K562 (cell line): ENCODE measurements at regions not wholly inside any gene's neighbourhood (a gene's known extent, or its start where the extent isn't known, plus 50 kb on each side); places are given as distances from the start of the nearest gene placed in this dataset.

ENCODE experiments used
- ATAC-seq: fragments of 200-7000 bp; cut with Tn5 transposase; 3 replicates; pipeline ENCODE4 v1.9.1; 2020; ENCODE audit warnings: moderate library complexity
- BruUV-seq: library from RNA; stranded (reverse); fragments of 400-500 nt; replicated peaks from 2 replicates; lab custom pipeline; 2021; lab: Mats Ljungman, UMichigan
- CTCF ChIA-PET: fragments of 300-600 bp; formaldehyde crosslinking; extraction: SDS; loops from one replicate; lab custom pipeline; 2021; ENCODE audit warnings: low intra/inter-chr PET ratio; lab: Yijun Ruan, JAX
- POLR2A ChIA-PET: fragments of 300-600, 350-650 bp; sonication (Branson Sonifier 250); formaldehyde crosslinking; extraction: SDS; loops from one replicate; lab custom pipeline; 2021; ENCODE audit warnings: antibody characterized with exemption, inconsistent platforms; lab: Yijun Ruan, JAX
- DNase-seq, 4 experiments: peaks; one replicate each; pipeline versions ENCODE4 v3.0.0 to v3.0.0-alpha.2; 2011 to 2018; ENCODE audit warnings: low spot score in 3 of 4, mixed read lengths in 3 of 4; ENCODE audit errors: extremely low read depth in 1 of 4
- FAIRE-seq: peaks from 2 replicates; lab custom pipeline; 2011; peaks lifted over from hg19 to GRCh38; lab: Jason Lieb, UNC
- H2AFZ ChIP-seq: 2 replicates; pipeline ENCODE4 v1.6.0; 2011; ENCODE audit warnings: low read depth, low read length, control low read depth, inconsistent platforms
- H3K27ac ChIP-seq: fragments of 200-600 bp; 3 replicates; pipeline ENCODE4 v1.8.0; 2011; ENCODE audit warnings: low read depth, mild to moderate bottlenecking, control low read depth, inconsistent platforms, low read length, moderate library complexity, mixed read lengths; ENCODE audit errors: extremely low read depth
- H3K27me3 ChIP-seq, 2 experiments: fragments of 300-600 bp in 1 of 2; 2 replicates in 1 of 2; 3 replicates in 1 of 2; pipeline versions ENCODE4 v1.6.0 to v1.8.0; 2011; ENCODE audit warnings: inconsistent platforms in 2 of 2, low read length in 2 of 2, mild to moderate bottlenecking in 1 of 2, mixed read lengths in 1 of 2, moderate library complexity in 1 of 2; ENCODE audit not compliant: control insufficient read depth in 2 of 2, insufficient read depth in 2 of 2
- H3K36me3 ChIP-seq: fragments of 300-600 bp; 3 replicates; pipeline ENCODE4 v1.8.0; 2011; ENCODE audit warnings: mild to moderate bottlenecking, low read length, inconsistent platforms; ENCODE audit not compliant: control insufficient read depth, insufficient read depth
- H3K4me1 ChIP-seq, 2 experiments: fragments of 200-600 bp in 1 of 2; replicated peaks in 1 of 2; 2 replicates in 1 of 2; 3 replicates in 1 of 2; pipeline versions ENCODE4 v1.5.1 to v1.8.0; 2011; ENCODE audit warnings: inconsistent platforms in 2 of 2, low read length in 2 of 2, mild to moderate bottlenecking in 1 of 2, mixed read lengths in 1 of 2, moderate library complexity in 1 of 2; ENCODE audit not compliant: control insufficient read depth in 2 of 2, insufficient read depth in 2 of 2
- H3K4me2 ChIP-seq: 2 replicates; pipeline ENCODE4 v1.6.1; 2011; ENCODE audit warnings: low read length, control low read depth, inconsistent platforms, mixed read lengths; ENCODE audit not compliant: insufficient read depth
- H3K4me3 ChIP-seq: fragments of 200-600 bp; sonication (generic), shearing (Covaris generic); 2 replicates; pipeline ENCODE4 v1.5.1; 2016; ENCODE audit warnings: control low read depth, inconsistent platforms
- H3K79me2 ChIP-seq: fragments of 200-600 bp; 3 replicates; pipeline ENCODE4 v1.8.0; 2011; ENCODE audit warnings: low read length, inconsistent platforms; ENCODE audit not compliant: control insufficient read depth, insufficient read depth
- H3K9ac ChIP-seq, 2 experiments: 2 replicates each; pipeline versions ENCODE4 v1.6.0 to v1.6.1; 2011; ENCODE audit warnings: low read depth in 2 of 2, low read length in 2 of 2, control low read depth in 1 of 2, inconsistent platforms in 1 of 2, mild to moderate bottlenecking in 1 of 2, mixed read lengths in 1 of 2; ENCODE audit not compliant: insufficient read depth in 1 of 2
- H3K9me1 ChIP-seq: one replicate; pipeline ENCODE4 v1.6.0; 2011; ENCODE audit warnings: inconsistent platforms, mild to moderate bottlenecking, low read length, moderate library complexity; ENCODE audit not compliant: control insufficient read depth, insufficient read depth
- H3K9me3 ChIP-seq: replicated peaks from 2 replicates; pipeline ENCODE4 v1.5.1; 2011; ENCODE audit warnings: low read depth, low read length, inconsistent platforms; ENCODE audit not compliant: control insufficient read depth, insufficient read depth
- H4K20me1 ChIP-seq: replicated peaks from 2 replicates; pipeline ENCODE4 v1.6.1; 2011; ENCODE audit warnings: low read length, inconsistent platforms, mixed read lengths; ENCODE audit not compliant: control insufficient read depth, insufficient read depth
- ATF1 ChIP-seq, 2 experiments: fragments of 450-650 bp in 1 of 2; IDR thresholded peaks; 2 replicates each; pipeline ENCODE4 v1.6.1; 2016; ENCODE audit warnings: missing compliant biosample characterization in 1 of 2, missing genetic modification characterization in 1 of 2
- BACH1 ChIP-seq: fragments of 200-800 bp; sonication (Bioruptor generic); IDR thresholded peaks from 2 replicates; pipeline ENCODE4 v1.6.1; 2016; ENCODE audit warnings: missing genetic modification characterization, missing compliant biosample characterization
- CEBPB ChIP-seq: fragments of 450-650 bp; IDR thresholded peaks from 2 replicates; pipeline ENCODE4 v1.6.1; 2016; ENCODE audit warnings: missing genetic modification characterization, missing compliant biosample characterization
- CEBPG ChIP-seq, 3 experiments: fragments of 200-800 bp in 1 of 3; sonication (Bioruptor generic) in 1 of 3; sonication (generic) in 1 of 3; formaldehyde crosslinking in 1 of 3; IDR thresholded peaks in 2 of 3; conservative IDR thresholded peaks in 1 of 3; 2 replicates each; pipeline versions ENCODE4 v1.6.1 to v1.8.0; 2016 to 2022; ENCODE audit warnings: missing compliant biosample characterization in 2 of 3, missing genetic modification characterization in 2 of 3, mild to moderate bottlenecking in 1 of 3, missing genetic modification reagents in 1 of 3
- ELF1 ChIP-seq: fragments of 200-800 bp; sonication (Bioruptor generic); IDR thresholded peaks from 2 replicates; pipeline ENCODE4 v1.6.1; 2016; ENCODE audit warnings: missing genetic modification characterization, missing compliant biosample characterization
- NR2C2 ChIP-seq, 2 experiments: fragments of 200-800 bp in 1 of 2; sonication (Bioruptor generic) in 1 of 2; sonication (generic) in 1 of 2; formaldehyde crosslinking in 1 of 2; IDR thresholded peaks; 2 replicates each; pipeline versions ENCODE4 v1.6.1 to v1.8.0; 2016 to 2022; ENCODE audit warnings: mild to moderate bottlenecking in 1 of 2, missing compliant biosample characterization in 1 of 2, missing genetic modification characterization in 1 of 2, missing genetic modification reagents in 1 of 2
- RBFOX2 ChIP-seq: fragments of 200-400 bp; formaldehyde crosslinking; IDR thresholded peaks from 2 replicates; pipeline ENCODE4 v1.6.1; 2017; ENCODE audit warnings: low read depth, mild to moderate bottlenecking, low read length, moderate library complexity
- WGBS: fragments of 100-300 bp; shearing (Covaris generic); methylation state at CpG from one replicate; pipeline ENCODE4 v1.1.6; 2016; ENCODE audit warnings: low coverage, mixed read lengths; ENCODE audit not compliant: insufficient coverage; ENCODE audit errors: missing lambda C conversion rate; 5-methylcytosine and 5-hydroxymethylcytosine counted together
- in situ Hi-C: fragments of 300-500 bp; cut with MboI; formaldehyde crosslinking; loops from 4 replicates; pipeline ENCODE4 v1.15.0; 2018; ENCODE audit warnings: inconsistent platforms, mixed read lengths
- intact Hi-C: fragments of 100-400 bp; cut with micrococcal nuclease; formaldehyde crosslinking; loops from 2 replicates; pipeline ENCODE4 v1.14.2; 2022
- TF ChIP-seq, protein P1 (sequence below): fragments of 450-650 bp; formaldehyde crosslinking; IDR thresholded peaks from 2 replicates; pipeline ENCODE4 v1.4.0; 2022; ENCODE audit warnings: mild to moderate bottlenecking, moderate library complexity
- TF ChIP-seq, protein P2 (sequence below): sonication (generic); IDR thresholded peaks from 2 replicates; pipeline ENCODE4 v1.6.1; 2016
- TF ChIP-seq, protein P3 (sequence below), 2 experiments: fragments of 450-650 bp in 1 of 2; sonication (generic) in 1 of 2; formaldehyde crosslinking in 1 of 2; IDR thresholded peaks in 1 of 2; conservative IDR thresholded peaks in 1 of 2; 2 replicates each; pipeline versions ENCODE4 v1.6.1 to v1.8.1; 2016 to 2023; ENCODE audit warnings: mild to moderate bottlenecking in 2 of 2, moderate library complexity in 2 of 2, inconsistent platforms in 1 of 2, missing genetic modification reagents in 1 of 2

DNA sequence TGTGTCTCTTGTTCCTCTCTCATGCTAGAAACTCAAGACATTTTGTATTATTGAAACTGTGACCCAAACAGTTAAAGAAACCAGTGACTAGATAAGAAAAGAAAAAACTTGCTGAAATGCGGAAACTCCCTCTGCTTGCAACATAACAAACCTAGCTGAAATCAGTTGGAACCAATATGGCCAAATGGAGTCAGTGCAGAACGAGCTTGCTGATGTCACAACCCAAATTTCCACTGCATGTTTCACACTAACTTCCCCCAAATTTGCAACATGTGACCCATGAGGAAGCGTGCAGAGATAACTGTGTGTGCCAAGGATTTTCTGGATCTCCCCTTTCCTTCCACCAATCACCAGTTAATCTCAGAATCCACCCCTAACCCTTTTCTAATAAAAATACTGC lies 208.0 kb downstream of the DLEU7 start:
- in situ Hi-C loops: no loop called here
- POLR2A ChIA-PET: no interaction called here
- H2AFZ ChIP-seq: no peak overlapping the region

More for the DNA sequence above, 208.0 kb downstream of the DLEU7 start:
- no peak overlapping the region for H3K4me3 ChIP-seq
- DNase-seq: no peak
- H4K20me1 ChIP-seq: no peaks in the 10 kb centered on the region
- 0 out of 2 replicates have a peak, but pooled peaks have one; percentile 19 for TF ChIP-seq ELF1
- peak; percentile 16; the same call in 1 of the 2 replicates for TF ChIP-seq BACH1
- TF ChIP-seq NR2C2 (CRISPR knock-in tag; IDR thresholded peaks at IDR 0.05): no peak
- peak; percentile 14; the same call in 1 of the 2 replicates for TF ChIP-seq NR2C2 (tag; IDR thresholded peaks at IDR 0.05)
- TF ChIP-seq, protein P1, sequence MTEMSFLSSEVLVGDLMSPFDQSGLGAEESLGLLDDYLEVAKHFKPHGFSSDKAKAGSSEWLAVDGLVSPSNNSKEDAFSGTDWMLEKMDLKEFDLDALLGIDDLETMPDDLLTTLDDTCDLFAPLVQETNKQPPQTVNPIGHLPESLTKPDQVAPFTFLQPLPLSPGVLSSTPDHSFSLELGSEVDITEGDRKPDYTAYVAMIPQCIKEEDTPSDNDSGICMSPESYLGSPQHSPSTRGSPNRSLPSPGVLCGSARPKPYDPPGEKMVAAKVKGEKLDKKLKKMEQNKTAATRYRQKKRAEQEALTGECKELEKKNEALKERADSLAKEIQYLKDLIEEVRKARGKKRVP (CRISPR knock-in tag): no peak
- TF ChIP-seq, protein P2, sequence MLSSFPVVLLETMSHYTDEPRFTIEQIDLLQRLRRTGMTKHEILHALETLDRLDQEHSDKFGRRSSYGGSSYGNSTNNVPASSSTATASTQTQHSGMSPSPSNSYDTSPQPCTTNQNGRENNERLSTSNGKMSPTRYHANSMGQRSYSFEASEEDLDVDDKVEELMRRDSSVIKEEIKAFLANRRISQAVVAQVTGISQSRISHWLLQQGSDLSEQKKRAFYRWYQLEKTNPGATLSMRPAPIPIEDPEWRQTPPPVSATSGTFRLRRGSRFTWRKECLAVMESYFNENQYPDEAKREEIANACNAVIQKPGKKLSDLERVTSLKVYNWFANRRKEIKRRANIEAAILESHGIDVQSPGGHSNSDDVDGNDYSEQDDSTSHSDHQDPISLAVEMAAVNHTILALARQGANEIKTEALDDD: 0 out of 2 replicates have a peak, but pooled peaks have one; percentile 37
- no peak for TF ChIP-seq ATF1 (CRISPR knock-in tag; IDR thresholded peaks at IDR 0.05)
- 0 out of 2 replicates have a peak, but pooled peaks have one; percentile 13 for TF ChIP-seq ATF1 (tag; IDR thresholded peaks at IDR 0.05)
- peak; percentile 50; the same call in 1 of the 2 replicates for TF ChIP-seq CEBPG (CRISPR knock-in tag; IDR thresholded peaks at IDR 0.05)
- peak; percentile 56 to 65 for TF ChIP-seq CEBPG (tag; conservative IDR thresholded peaks at IDR 0.05 in 1 of 2, IDR thresholded peaks at IDR 0.05 in 1 of 2)
- TF ChIP-seq, protein P3, sequence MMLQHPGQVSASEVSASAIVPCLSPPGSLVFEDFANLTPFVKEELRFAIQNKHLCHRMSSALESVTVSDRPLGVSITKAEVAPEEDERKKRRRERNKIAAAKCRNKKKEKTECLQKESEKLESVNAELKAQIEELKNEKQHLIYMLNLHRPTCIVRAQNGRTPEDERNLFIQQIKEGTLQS (IDR thresholded peaks at IDR 0.05): peak; percentile 13; the same call in 1 of the 2 replicates
- TF ChIP-seq, protein P3 (CRISPR knock-in tag; conservative IDR thresholded peaks at IDR 0.05): no peak
- TF ChIP-seq CEBPB (tag): peak; percentile 72
- TF ChIP-seq RBFOX2: no peak
- no peak overlapping the region for H3K9ac ChIP-seq
- BruUV-seq: no TSS peak
- H3K4me2 ChIP-seq: no peak overlapping the region
- H3K79me2 ChIP-seq: no peaks in the 10 kb centered on the region
- H3K9me1 ChIP-seq: no peaks in the 10 kb centered on the region
- no peak for FAIRE-seq
- ATAC-seq: no peak
- 2% methylated on average over 3 of the region's 3 CpGs for WGBS
- no peak overlapping the region for H3K27ac ChIP-seq
- no peaks in the 10 kb centered on the region for H3K9me3 ChIP-seq
- H3K4me1 ChIP-seq: no peaks in the 10 kb centered on the region
- intact Hi-C loops: no loop called here
- no peaks in the 10 kb centered on the region for H3K27me3 ChIP-seq
- no peaks in the 10 kb centered on the region for H3K36me3 ChIP-seq
- CTCF ChIA-PET: no interaction called here
